GM12878 (cell line): ENCODE measurements at regions not wholly inside any gene's neighbourhood (a gene's known extent, or its start where the extent isn't known, plus 50 kb on each side); places are given as distances from the start of the nearest gene placed in this dataset.

Source experiments
- ATAC-seq: fragments of 200-7000 bp; cut with Tn5 transposase; 3 replicates; pipeline ENCODE4 v1.9.1; 2020; ENCODE audit warnings: mild to moderate bottlenecking, moderate library complexity
- BruUV-seq: library from RNA; stranded (reverse); fragments of 400-500 nt; replicated peaks from 2 replicates; lab custom pipeline; 2021; lab: Mats Ljungman, UMichigan
- CTCF ChIA-PET: fragments of 300-600 bp; sonication (Branson Sonifier 250); formaldehyde crosslinking; extraction: SDS; loops from one replicate; lab custom pipeline; 2021; ENCODE audit warnings: inconsistent platforms; lab: Yijun Ruan, JAX
- POLR2A ChIA-PET: fragments of 350-600 bp; formaldehyde crosslinking; extraction: SDS; loops from one replicate; lab custom pipeline; 2021; ENCODE audit warnings: inconsistent platforms; lab: Charles Lee
- RAD21 ChIA-PET: fragments of 300-600 bp; sonication (Branson Sonifier 250); formaldehyde crosslinking; loops from one replicate; lab custom pipeline; 2023; ENCODE audit warnings: antibody characterized with exemption; ENCODE audit not compliant: unreplicated experiment; lab: Charles Lee
- SMC1A ChIA-PET: fragments of 300-600 bp; sonication (Branson Sonifier 250); formaldehyde crosslinking; loops from one replicate; lab custom pipeline; 2023; ENCODE audit not compliant: unreplicated experiment, uncharacterized antibody; lab: Charles Lee
- DNase-seq: peaks from one replicate; pipeline ENCODE4 v3.0.0-alpha.2; 2011; ENCODE audit warnings: low read depth, low spot score
- FAIRE-seq: peaks from 3 replicates; lab custom pipeline; 2011; peaks lifted over from hg19 to GRCh38; lab: Jason Lieb, UNC
- H2AFZ ChIP-seq: 2 replicates; pipeline ENCODE4 v1.6.0; 2011; ENCODE audit warnings: low read depth, low read length, control low read depth; ENCODE audit not compliant: control insufficient read depth
- H3K27ac ChIP-seq: 2 replicates; pipeline ENCODE4 v1.5.1; 2011; ENCODE audit warnings: control low read depth; ENCODE audit not compliant: control insufficient read depth, insufficient read depth
- H3K27me3 ChIP-seq, 2 experiments: replicated peaks in 1 of 2; 2 replicates each; pipeline versions ENCODE4 v1.6.0 to v1.6.1; 2011; ENCODE audit warnings: low read length in 1 of 2; ENCODE audit not compliant: control insufficient read depth in 2 of 2, insufficient read depth in 2 of 2
- H3K36me3 ChIP-seq, 2 experiments: 2 replicates each; pipeline ENCODE4 v1.5.1; 2011; ENCODE audit warnings: low read length in 1 of 2; ENCODE audit not compliant: control insufficient read depth in 2 of 2, insufficient read depth in 2 of 2
- H3K4me1 ChIP-seq: 2 replicates; pipeline ENCODE4 v1.6.1; 2011; ENCODE audit warnings: mild to moderate bottlenecking, low read length, moderate library complexity, mixed read lengths; ENCODE audit not compliant: control insufficient read depth, insufficient read depth
- H3K4me2 ChIP-seq: 2 replicates; pipeline ENCODE4 v1.6.0; 2011; ENCODE audit warnings: control low read depth; ENCODE audit not compliant: control insufficient read depth, insufficient read depth
- H3K4me3 ChIP-seq: fragments of 200-600 bp; sonication (generic); 2 replicates; pipeline ENCODE4 v1.5.1; 2016
- H3K79me2 ChIP-seq: 2 replicates; pipeline ENCODE4 v1.6.0; 2011; ENCODE audit warnings: low read length; ENCODE audit not compliant: control insufficient read depth, insufficient read depth
- H3K9ac ChIP-seq: 2 replicates; pipeline ENCODE4 v1.8.0; 2011; ENCODE audit warnings: low read length, control low read depth, mixed read lengths; ENCODE audit not compliant: control insufficient read depth, insufficient read depth
- H3K9me3 ChIP-seq: replicated peaks from 3 replicates; pipeline ENCODE4 v1.5.1; 2011; ENCODE audit warnings: mild to moderate bottlenecking, low read length; ENCODE audit not compliant: control insufficient read depth, insufficient read depth
- H4K20me1 ChIP-seq: 2 replicates; pipeline ENCODE4 v1.6.0; 2011; ENCODE audit not compliant: control insufficient read depth, insufficient read depth
- BACH1 ChIP-seq: fragments of 450-650 bp; IDR thresholded peaks from 2 replicates; pipeline ENCODE4 v1.6.1; 2017; ENCODE audit warnings: mild to moderate bottlenecking, borderline replicate concordance
- BCL3 ChIP-seq: IDR thresholded peaks from 2 replicates; pipeline ENCODE4 v1.6.1; 2011; ENCODE audit warnings: borderline replicate concordance, low read depth, mild to moderate bottlenecking, moderate library complexity, low read length; ENCODE audit not compliant: insufficient read depth, poor library complexity, severe bottlenecking
- CBX5 ChIP-seq: sonication (generic); IDR thresholded peaks from 2 replicates; pipeline ENCODE4 v1.6.1; 2016; ENCODE audit warnings: low read depth, moderate library complexity, mild to moderate bottlenecking, inconsistent platforms
- CUX1 ChIP-seq: IDR thresholded peaks from 2 replicates; pipeline ENCODE4 v1.6.1; 2012; ENCODE audit warnings: improper control_type of control experiment, low read depth, low read length; ENCODE audit not compliant: insufficient replicate concordance
- MYC ChIP-seq: IDR thresholded peaks from 2 replicates; pipeline ENCODE4 v1.6.1; 2011; ENCODE audit warnings: mild to moderate bottlenecking, low read length, moderate library complexity, inconsistent platforms; ENCODE audit not compliant: insufficient read depth, insufficient replicate concordance, insufficient read length, severe bottlenecking
- PAX8 ChIP-seq: fragments of 450-650 bp; IDR thresholded peaks from 2 replicates; pipeline ENCODE4 v1.6.1; 2017; ENCODE audit warnings: mild to moderate bottlenecking, moderate library complexity
- RAD21 ChIP-seq: IDR thresholded peaks from 2 replicates; pipeline ENCODE4 v1.6.1; 2011; ENCODE audit warnings: mild to moderate bottlenecking, low read depth, low read length, moderate library complexity; ENCODE audit not compliant: insufficient read depth
- RCOR1 ChIP-seq: conservative IDR thresholded peaks from 2 replicates; pipeline ENCODE4 v1.6.1; 2012; ENCODE audit warnings: low read depth, low read length, improper control_type of control experiment
- SMC3 ChIP-seq: IDR thresholded peaks from 2 replicates; pipeline ENCODE4 v1.6.1; 2011; ENCODE audit warnings: low read length, improper control_type of control experiment, borderline replicate concordance
- STAT3 ChIP-seq: IDR thresholded peaks from 2 replicates; pipeline ENCODE4 v1.6.1; 2011; ENCODE audit warnings: low read depth, low read length, improper control_type of control experiment
- USF2 ChIP-seq: IDR thresholded peaks from 2 replicates; pipeline ENCODE4 v1.6.1; 2011; ENCODE audit warnings: low read depth, low read length, improper control_type of control experiment, borderline replicate concordance
- ZNF207 ChIP-seq: fragments of 450-650 bp; IDR thresholded peaks from 2 replicates; pipeline ENCODE4 v1.6.1; 2014; ENCODE audit warnings: antibody characterized with exemption, mild to moderate bottlenecking, borderline replicate concordance
- WGBS: methylation state at CpG from one replicate; pipeline ENCODE4 v1.1.6; 2016; ENCODE audit warnings: low lambda C conversion rate; ENCODE audit not compliant: insufficient replicate concordance, insufficient coverage; ENCODE audit errors: missing lambda C conversion rate; 5-methylcytosine and 5-hydroxymethylcytosine counted together
- in situ Hi-C: fragments of 300-500 bp; cut with MboI; formaldehyde crosslinking; loops from 9 replicates; pipeline ENCODE4 v1.14.3; 2018; ENCODE audit warnings: mixed read lengths
- intact Hi-C: fragments of 100-400 bp; cut with micrococcal nuclease; formaldehyde crosslinking; loops from one replicate; pipeline ENCODE4 v1.14.2; 2022; ENCODE audit not compliant: unreplicated experiment

GRCh38 chr18:14975431-14975830 lies 227.5 kb downstream of the ANKRD30B start:
- SMC1A ChIA-PET = no interaction called here
- Histone ChIP-seq H2AFZ (no peak overlapping the region), H3K27ac (no peak overlapping the region), H3K27me3 (no peaks in the 10 kb centered on the region), H3K4me1 (no peaks in the 10 kb centered on the region), H3K36me3 (no peaks in the 10 kb centered on the region), H3K4me3 (no peak overlapping the region), H4K20me1 (no peaks in the 10 kb centered on the region), H3K79me2 (no peaks in the 10 kb centered on the region), H3K4me2 (no peak overlapping the region), H3K9me3 (no peaks in the 10 kb centered on the region), H3K9ac (no peak overlapping the region)
- CTCF ChIA-PET = no interaction called here
- FAIRE-seq (no peak), ATAC-seq (no peak), DNase-seq (no peak)
- intact Hi-C loops = no loop called here
- POLR2A ChIA-PET = no interaction called here
- RAD21 ChIA-PET = no interaction called here
- 18% methylated on average over 8 of the region's 9 CpGs for WGBS
- no TSS peak for BruUV-seq
- TF ChIP-seq RAD21 (no peak), CBX5 (no peak), CUX1 (no peak), ZNF207 (no peak), BACH1 (no peak), MYC (no peak), RCOR1 (no peak), STAT3 (no peak), PAX8 (no peak), BCL3 (no peak), USF2 (no peak), SMC3 (no peak)
- in situ Hi-C loops = no loop called here
